Adrenal gland (tissue), 5 donors: ENCODE measurements at regions not wholly inside any gene's neighbourhood (a gene's known extent, or its start where the extent isn't known, plus 50 kb on each side); places are given as distances from the start of the nearest gene placed in this dataset.

Experiments
- CTCF ChIP-seq, 6 experiments: fragments of 450-650 bp in 4 of 6; fragments of 200-600 bp in 2 of 6; sonication (generic) in 1 of 6; IDR thresholded peaks; 1 replicate in 5 of 6; 2 replicates in 1 of 6; pipeline versions ENCODE4 v1.5.1 to v1.8.0; 2016 to 2021; ENCODE audit warnings: antibody characterized with exemption in 6 of 6, mild to moderate bottlenecking in 2 of 6, moderate library complexity in 1 of 6
- POLR2A ChIP-seq, 2 donors: fragments of 450-650 bp; IDR thresholded peaks; one replicate each; pipeline ENCODE4 v1.6.1; 2017; ENCODE audit warnings: antibody characterized with exemption in 2 of 2, mild to moderate bottlenecking in 2 of 2, moderate library complexity in 1 of 2
- donor health status: DM: no; HTN: no; CAD: no.

DNA sequence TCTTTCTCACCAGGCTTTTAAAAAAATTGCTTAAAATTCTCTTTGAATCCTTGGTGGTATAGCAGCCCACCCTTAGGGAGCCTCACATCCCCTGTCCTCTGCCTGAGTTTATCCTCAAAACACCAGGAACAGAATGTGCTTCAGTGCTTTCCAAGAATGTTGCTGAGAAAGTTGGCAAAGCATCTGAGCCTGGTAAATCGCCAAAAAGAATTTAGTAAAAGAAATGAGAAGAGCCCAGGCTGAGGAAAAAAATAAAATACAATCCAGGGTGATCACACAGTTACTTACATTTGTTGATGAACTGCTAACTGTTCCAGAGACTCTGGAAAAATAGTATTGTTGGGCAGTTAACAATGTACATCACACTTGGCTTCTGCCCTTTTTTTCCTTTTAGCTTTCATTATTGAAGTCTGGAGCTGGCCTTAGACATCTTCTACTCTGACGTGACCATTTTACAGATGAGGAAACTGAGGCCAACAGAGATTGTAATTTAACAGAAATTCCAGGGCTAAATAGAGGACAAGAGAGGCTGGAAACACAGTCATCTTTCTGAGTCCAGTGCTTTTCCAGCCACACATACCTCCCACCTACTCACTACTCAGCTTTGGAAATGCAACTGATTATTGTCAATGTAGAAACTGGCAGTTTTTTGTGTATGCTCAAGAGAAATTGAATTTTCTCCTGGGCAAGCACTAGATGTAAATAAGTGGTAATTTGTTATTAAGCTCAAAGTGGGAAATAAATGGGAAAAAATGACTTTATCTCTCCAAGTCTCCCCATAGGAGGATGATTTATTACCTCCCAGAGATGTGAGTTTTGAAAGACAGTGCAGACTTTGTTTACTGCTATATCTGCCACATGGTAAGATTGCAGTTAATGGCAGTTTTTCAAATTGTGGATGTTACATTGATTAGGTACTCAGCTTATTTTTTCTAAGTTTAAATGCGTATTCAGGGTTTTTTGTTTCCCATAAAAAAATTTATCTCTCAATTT lies 86.7 kb upstream of the ALDH1A1 start:
- no peak for TF ChIP-seq CTCF (IDR thresholded peaks at IDR 0.05)
- TF ChIP-seq POLR2A (IDR thresholded peaks at IDR 0.05) = no peak
